SK-N-SH (cell line): ENCODE measurements at regions not wholly inside any gene's neighbourhood (a gene's known extent, or its start where the extent isn't known, plus 50 kb on each side); places are given as distances from the start of the nearest gene placed in this dataset.

ENCODE experiments used
- POLR2AphosphoS5 ChIP-seq: IDR thresholded peaks from 2 replicates; pipeline ENCODE4 v1.6.1; 2012; ENCODE audit warnings: low read depth, low read length
- SIN3A ChIP-seq: IDR thresholded peaks from 2 replicates; pipeline ENCODE4 v1.6.1; 2012; ENCODE audit warnings: low read depth, mild to moderate bottlenecking, low read length, moderate library complexity, borderline replicate concordance
- USF2 ChIP-seq: fragments of 150-350 bp; IDR thresholded peaks from 2 replicates; pipeline ENCODE4 v1.6.1; 2017; ENCODE audit warnings: antibody characterized with exemption, low read length, low read depth, borderline replicate concordance

GRCh38 chr6:148258868-148259267 lies 83.8 kb upstream of the SASH1 start:
- TF ChIP-seq USF2 (no peak), POLR2AphosphoS5 (no peak), SIN3A (no peak)
